Lung microvascular endothelial cell (primary cell): ENCODE measurements at regions not wholly inside any gene's neighbourhood (a gene's known extent, or its start where the extent isn't known, plus 50 kb on each side); places are given as distances from the start of the nearest gene placed in this dataset.

Source experiments
- DNase-seq, 2 donors: peaks; one replicate each; pipeline versions ENCODE4 v3.0.0 to v3.0.0-alpha.2; 2010; ENCODE audit warnings: low read depth in 2 of 2

DNA sequence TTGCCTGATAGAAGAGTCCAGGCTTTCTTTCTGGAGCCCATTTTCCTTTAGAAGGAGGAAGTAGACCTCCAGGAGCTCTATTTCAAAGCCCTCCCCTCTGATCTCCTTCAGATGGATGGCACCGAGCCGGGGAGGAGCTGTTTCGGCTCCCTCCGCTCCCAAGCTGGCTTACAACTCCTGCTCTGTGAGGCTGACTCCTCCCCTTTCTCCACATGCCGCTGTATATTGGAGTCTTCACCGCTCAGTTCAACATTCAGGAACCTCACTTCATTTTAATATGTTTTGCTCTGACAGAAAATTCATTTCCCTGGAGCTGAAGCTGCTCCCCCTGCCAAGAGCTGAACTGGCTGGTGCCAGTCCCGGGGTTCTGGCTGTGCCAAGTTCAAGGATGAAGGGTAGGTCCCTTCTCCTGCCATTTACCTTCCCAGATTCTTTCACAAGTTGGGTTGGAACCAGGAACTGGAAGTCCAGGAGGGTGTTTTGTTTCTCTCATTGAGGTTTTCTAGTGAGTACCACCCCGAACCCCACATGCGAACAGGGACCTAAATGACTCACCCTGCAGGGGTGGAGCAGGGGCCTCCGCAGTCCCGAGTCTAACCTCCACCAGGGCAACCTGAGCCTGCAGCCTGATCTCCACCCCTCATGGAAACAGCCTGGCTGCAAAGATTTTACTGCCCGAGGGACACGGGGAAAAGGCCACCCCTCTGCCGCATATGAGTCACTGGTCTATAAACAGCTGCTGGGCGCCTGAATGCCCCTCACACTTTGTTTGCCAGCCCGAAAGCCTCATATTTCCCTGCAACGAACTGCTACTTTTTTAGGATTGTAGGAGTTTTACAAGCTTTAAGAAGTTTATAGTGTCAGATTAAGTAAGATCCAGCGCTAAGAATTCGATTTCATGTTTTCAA, 68.6 kb upstream of the FOXA2 start:
- DNase-seq = no peak

GRCh38 chr20:22653658-22654642, 69.6 kb upstream of the FOXA2 start:
- DNase-seq = no peak

DNA sequence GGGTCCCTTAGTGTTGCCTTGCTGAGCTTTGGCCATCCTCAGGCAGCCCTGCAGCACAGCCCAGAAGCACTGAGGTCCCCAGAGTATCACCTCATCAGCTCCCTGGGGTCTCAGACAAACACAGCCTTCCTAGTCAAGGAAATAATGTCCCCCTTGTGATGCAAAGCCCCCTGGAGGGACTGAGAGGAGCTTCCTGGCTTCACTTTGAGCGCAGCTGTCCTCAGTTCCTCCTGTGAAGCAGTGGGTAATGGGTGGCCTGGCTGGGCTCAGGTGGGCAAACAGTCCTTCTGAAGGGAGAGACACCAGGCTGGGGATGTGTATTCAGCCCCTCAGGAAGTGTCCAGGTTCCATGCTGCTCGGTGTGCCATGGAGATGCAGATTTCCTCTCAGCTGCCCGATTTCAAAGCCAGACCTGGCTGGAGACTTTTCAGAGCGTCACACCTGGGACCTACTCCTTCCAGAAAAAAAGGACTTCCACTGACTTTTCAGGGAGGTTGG, 79.2 kb upstream of the FOXA2 start:
- DNase-seq = no peak

- DNase-seq = no peak
Observed at GRCh38 chr20:22667198-22667597, 82.8 kb upstream of the FOXA2 start.

DNA sequence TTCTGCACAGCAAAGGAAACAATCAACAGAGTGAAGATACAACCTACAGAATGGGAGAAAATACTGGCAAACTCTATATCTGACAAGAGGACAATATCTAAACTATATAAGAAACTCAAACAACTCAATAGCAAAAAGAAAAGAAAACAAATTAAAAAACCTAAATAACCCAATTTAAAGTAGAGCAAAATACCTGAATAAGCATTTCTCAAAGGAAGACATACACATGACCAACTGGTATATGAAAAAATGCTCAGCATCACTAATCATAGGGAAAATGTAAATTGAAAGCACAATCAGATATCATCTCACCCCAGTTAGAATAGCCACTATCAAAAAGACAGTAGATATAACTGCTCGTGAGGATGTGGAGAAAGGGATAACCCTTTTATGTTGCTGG, 87.8 kb upstream of the FOXA2 start:
- no peak for DNase-seq

DNA sequence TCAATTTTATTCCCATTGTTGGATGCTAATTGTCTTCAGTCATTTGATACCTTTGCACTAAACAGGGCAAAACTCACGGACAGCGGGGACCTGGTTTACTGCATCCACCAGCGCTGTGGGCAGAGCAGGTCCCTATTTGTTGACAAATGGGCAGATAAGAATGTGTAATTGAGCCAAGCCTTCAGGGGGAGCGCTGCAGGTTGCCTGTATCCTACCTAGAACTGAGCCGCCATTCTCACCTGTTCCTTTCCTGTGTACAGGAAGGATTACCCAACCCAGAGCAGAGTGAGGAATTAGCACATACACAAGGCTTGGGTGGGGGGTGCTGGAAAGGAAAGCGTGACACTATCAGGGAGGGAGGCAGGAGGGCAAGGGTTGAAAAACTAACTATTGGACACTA, 89.1 kb upstream of the FOXA2 start:
- no peak for DNase-seq

GRCh38 chr20:22675341-22675740, 91.0 kb upstream of the FOXA2 start:
- no peak for DNase-seq

DNA sequence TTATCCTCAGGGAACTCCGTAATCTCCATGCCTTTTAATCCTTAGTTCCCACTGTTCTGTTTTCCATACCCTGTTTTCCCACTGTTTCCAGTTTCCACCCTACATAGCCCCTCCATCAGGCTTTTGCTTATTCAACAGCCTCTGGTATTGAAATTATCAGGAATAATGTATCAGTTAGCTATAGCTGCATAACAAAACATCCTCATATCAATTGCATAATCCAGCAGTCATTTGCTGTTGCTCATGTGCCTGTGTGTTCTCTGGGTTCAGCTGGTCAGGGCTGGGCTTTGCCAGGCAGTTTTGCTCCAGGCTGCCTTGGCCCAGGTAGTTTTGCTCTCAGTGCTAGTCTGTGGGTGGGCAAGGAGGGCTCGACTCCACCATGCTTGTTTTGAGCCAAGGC, 94.3 kb upstream of the FOXA2 start:
- no peak for DNase-seq

DNA sequence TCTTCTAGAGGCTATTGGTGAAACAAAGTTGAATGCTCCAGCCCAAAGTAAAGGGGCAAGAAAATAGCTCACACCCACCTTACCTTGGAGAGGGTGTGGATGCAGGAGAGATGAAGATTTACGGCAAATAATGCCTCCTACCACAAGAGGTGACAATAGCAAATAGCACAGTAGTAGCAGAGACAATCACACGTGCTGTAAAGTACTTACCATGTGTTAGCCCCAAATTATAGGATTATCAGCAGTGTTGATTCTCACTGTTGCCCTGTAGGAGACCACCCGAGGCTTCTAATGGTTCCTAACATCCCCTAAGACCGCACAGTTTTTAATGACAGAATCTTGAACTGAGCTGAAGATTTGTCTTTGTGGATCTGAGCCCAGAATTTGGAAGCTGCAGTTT, 94.8 kb upstream of the FOXA2 start:
- no peak for DNase-seq

DNA sequence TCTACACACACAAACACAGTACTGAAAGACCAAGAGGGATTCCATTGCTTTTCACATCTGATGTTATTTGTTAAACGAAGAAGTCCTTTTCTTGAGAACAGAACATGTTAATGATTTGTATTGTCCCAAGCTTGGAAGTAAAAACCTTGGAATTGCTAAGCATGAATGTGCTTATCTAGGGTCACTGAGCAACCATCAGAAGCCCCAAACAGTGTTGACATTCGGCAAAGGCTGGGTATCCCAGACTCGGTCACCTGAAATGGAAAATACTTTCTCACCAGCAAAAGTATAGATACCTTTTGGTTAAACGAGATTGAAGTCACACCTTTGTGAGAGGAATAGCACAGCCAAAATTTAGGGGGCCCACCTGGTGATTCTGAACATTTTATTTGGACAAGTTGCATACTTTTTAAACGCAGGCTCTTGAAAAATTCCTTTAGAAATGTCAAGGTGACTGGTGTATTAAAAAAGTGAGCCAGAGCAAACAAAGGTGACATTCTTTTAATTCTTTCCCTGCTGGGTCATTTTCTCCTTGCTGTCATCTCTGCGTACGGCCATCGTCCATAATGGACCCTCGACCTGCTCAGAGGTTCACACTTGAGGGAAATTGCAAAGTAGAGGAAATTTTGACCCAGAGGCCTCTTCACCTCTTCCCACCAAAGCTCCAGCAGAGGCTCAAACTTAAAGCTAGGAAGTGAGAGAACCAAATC, 95.8 kb upstream of the FOXA2 start:
- no peak for DNase-seq

DNA sequence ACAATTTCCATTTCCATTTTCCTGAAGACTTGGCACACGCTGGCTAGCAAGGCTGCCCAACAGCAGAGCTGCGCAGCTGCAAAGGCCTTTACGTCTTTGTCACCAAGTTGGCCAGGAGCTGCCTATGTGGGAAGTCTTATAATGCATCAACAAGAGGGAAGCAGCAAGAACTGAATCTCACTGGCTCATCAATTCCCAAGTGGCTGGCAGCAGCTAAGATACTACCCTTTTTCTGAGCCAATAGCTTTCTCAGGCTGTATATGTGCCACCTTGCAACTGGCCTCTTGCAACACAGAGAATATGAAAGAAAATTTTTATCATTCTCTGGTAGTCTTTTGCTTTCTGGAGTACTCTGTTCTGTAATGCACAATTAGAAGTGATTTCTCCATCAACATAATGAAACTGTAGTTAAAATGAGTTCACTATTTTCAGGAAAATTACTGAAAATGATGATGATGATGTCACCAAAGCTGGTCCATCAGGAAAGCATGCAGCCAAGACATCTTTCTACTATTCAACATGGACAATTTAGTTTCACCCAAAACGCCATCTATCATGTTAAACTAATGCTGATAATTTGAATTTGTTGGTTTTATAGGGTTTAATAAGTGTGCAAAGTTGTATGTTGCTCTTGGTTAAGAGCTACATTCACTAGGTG, 97.3 kb upstream of the FOXA2 start:
- no peak for DNase-seq

DNA sequence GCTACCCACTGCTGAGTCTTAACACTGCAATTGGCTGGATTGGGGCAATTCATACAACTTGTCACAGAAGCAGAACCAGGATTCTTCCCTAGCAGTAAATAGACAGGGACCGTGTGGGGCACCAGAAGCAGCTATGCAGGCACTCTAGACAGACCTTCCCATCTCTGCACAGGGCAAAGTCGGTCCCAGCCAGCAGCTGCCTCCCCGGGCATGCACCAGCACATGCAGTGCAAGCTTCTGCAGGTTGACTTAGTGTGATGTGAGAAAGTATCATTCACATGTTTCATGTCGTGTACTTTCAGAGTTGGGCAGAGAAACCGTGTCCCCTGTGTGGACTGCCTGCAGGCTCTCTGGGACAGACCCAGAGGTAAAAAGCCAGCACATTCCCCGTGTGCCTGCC, 98.0 kb upstream of the FOXA2 start:
- DNase-seq = no peak

- peak; percentile 79 to 81 for DNase-seq
Observed at GRCh38 chr20:22684072-22684762, 99.8 kb upstream of the FOXA2 start.

DNA sequence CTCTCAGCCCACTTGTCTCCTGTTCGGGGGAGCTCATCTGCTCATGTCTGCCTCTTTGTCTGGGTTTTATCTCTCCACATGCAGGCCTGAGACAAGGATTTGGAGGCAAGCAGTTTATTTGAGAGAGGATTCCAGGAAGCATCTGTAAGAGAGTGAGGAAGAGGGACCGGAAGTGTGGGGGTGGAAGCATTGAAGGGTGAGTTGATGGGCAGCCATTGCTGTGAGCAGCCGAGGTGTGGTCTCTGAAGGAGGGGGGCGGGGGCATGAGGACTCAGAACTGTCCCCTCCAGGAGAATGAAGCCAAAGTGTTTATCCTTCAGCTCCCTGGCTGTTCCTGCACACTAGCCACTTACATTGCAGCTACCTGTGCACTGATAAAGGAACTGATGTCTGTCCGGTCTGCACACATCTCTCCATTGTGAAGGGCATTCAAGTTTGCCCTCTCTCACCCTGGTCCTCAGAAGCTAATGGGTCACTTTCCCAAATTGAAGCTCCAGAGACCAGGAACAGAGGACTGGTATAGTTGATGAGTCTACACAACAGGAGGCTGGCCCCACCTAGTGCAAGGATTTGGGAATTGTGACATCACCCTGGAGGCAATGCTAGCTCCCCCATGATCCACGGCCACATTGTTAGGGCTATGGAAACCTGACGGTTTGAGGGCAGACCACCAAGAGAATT, 100.5 kb upstream of the FOXA2 start:
- DNase-seq = peak in 1 of 2 donors; percentile 64

GRCh38 chr20:22686097-22686496, 101.7 kb upstream of the FOXA2 start:
- DNase-seq = peak; percentile 81 to 83

- no peak for DNase-seq
Observed at GRCh38 chr20:22687676-22688349, 103.4 kb upstream of the FOXA2 start.

- no peak for DNase-seq
Observed at GRCh38 chr20:22688485-22688884, 104.1 kb upstream of the FOXA2 start.

- no peak for DNase-seq
Observed at GRCh38 chr20:22689266-22689665, 104.9 kb upstream of the FOXA2 start.

DNA sequence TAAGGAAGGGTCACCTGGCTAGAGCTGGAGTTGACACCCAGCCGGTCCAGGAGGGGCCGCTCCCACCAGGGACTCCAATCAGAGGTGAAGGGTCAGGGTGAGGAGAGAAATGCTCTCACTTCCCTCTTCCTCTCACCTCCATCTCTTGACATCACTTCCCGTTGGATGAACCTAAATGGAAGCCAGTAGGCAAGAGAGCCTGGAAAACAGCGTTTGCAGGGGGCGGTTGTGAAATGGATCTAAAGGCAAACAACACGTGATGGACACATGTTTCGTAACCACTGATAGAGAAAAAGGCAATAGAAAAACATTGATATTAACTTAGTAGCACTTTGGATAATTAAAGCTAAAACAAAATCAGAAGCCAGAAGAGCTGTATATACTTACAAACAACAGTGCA, 105.6 kb upstream of the FOXA2 start:
- no peak for DNase-seq
